ENCODE measurements at regions not wholly inside any gene's neighbourhood (a gene's known extent, or its start where the extent isn't known, plus 50 kb on each side); places are given as distances from the start of the nearest gene placed in this dataset.

DNA sequence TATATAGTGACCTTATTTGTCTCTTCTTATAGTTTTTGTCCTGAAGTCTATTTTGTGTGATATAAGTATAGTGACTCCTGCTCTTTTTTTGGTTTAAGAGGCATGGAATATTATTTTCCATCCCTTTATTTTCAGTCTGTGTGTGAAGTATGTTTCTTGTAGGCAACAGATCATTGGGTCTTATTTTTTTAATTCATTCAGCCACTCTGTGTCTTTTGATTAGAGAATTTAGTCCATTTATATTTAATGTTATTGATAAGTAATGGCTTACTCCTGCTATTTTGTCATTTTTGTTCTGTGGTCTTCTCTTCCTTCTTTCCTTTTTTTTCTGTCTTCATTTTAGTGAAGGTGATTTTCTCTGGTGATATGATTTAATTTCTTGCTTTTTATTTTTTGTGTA lies 51.4 kb upstream of the TOP1 start:
- no peak for TF ChIP-seq POLR2AphosphoS5 (IDR thresholded peaks at IDR 0.05; ENCODE audit: low read depth, low read length)
- TF ChIP-seq POLR2A (IDR thresholded peaks at IDR 0.05; ENCODE audit: low read depth, low read length), result no peak
- no peak for TF ChIP-seq POU2F2 (IDR thresholded peaks at IDR 0.05; ENCODE audit: low read depth, low read length)
- no peak for TF ChIP-seq TAF1 (IDR thresholded peaks at IDR 0.05; ENCODE audit: low read depth, low read length)
- TF ChIP-seq PAX5 (IDR thresholded peaks at IDR 0.05; ENCODE audit: insufficient read depth, low read length, severe bottlenecking), result no peak
- no peak for TF ChIP-seq SPI1 (IDR thresholded peaks at IDR 0.05; ENCODE audit: low read depth, low read length)
